Peyer's patch (tissue), 4 donors: ENCODE measurements at regions not wholly inside any gene's neighbourhood (a gene's known extent, or its start where the extent isn't known, plus 50 kb on each side); places are given as distances from the start of the nearest gene placed in this dataset.

Experiments used
- POLR2A ChIP-seq, 2 donors: fragments of 450-650 bp; IDR thresholded peaks; one replicate each; pipeline ENCODE4 v1.5.1; 2017; ENCODE audit warnings: antibody characterized with exemption in 2 of 2, mild to moderate bottlenecking in 2 of 2, moderate library complexity in 2 of 2
- TF ChIP-seq, protein P1 (sequence below), 6 experiments: fragments of 450-650 bp in 4 of 6; fragments of 200-600 bp in 2 of 6; sonication (generic) in 1 of 6; IDR thresholded peaks; one replicate each; pipeline ENCODE4 v1.5.1; 2017 to 2019; ENCODE audit warnings: antibody characterized with exemption in 6 of 6, mild to moderate bottlenecking in 3 of 6, moderate library complexity in 1 of 6

DNA sequence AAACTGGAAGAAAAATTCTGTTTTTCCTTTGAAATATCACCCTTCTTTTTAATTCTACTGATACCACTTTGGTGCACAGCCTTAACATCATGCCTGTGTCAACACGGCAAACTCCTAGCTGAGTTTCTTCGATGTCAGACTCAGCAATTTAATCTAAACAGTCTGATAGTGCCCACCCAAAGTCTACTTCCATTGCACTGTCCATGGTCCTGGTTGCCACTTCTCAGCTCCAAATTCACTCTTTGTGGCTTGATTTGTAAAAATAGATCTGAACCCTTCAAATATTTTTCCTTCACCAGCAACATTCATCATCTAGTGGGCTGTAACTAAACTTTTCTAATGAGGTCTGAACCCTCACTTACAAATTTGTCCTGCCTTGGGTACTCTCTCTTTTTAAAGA lies 107.8 kb downstream of the NUDT12 start:
- TF ChIP-seq, protein P1, sequence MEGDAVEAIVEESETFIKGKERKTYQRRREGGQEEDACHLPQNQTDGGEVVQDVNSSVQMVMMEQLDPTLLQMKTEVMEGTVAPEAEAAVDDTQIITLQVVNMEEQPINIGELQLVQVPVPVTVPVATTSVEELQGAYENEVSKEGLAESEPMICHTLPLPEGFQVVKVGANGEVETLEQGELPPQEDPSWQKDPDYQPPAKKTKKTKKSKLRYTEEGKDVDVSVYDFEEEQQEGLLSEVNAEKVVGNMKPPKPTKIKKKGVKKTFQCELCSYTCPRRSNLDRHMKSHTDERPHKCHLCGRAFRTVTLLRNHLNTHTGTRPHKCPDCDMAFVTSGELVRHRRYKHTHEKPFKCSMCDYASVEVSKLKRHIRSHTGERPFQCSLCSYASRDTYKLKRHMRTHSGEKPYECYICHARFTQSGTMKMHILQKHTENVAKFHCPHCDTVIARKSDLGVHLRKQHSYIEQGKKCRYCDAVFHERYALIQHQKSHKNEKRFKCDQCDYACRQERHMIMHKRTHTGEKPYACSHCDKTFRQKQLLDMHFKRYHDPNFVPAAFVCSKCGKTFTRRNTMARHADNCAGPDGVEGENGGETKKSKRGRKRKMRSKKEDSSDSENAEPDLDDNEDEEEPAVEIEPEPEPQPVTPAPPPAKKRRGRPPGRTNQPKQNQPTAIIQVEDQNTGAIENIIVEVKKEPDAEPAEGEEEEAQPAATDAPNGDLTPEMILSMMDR (IDR thresholded peaks at IDR 0.05), result no peak
- no peak for TF ChIP-seq POLR2A (IDR thresholded peaks at IDR 0.05)
